ENCODE measurements at regions not wholly inside any gene's neighbourhood (a gene's known extent, or its start where the extent isn't known, plus 50 kb on each side); places are given as distances from the start of the nearest gene placed in this dataset.

GRCh38 chr2:58553522-58553921 is 312.4 kb upstream of the FANCL start:
- WGBS, 2 donors: 83 to 88% methylated on average over 1 of the region's 1 CpG
- no peak for DNase-seq
- H3K27me3 ChIP-seq: peaks cover 0 to 5% (median 0%) of the 10 kb centered on the region in 7 donors

DNA sequence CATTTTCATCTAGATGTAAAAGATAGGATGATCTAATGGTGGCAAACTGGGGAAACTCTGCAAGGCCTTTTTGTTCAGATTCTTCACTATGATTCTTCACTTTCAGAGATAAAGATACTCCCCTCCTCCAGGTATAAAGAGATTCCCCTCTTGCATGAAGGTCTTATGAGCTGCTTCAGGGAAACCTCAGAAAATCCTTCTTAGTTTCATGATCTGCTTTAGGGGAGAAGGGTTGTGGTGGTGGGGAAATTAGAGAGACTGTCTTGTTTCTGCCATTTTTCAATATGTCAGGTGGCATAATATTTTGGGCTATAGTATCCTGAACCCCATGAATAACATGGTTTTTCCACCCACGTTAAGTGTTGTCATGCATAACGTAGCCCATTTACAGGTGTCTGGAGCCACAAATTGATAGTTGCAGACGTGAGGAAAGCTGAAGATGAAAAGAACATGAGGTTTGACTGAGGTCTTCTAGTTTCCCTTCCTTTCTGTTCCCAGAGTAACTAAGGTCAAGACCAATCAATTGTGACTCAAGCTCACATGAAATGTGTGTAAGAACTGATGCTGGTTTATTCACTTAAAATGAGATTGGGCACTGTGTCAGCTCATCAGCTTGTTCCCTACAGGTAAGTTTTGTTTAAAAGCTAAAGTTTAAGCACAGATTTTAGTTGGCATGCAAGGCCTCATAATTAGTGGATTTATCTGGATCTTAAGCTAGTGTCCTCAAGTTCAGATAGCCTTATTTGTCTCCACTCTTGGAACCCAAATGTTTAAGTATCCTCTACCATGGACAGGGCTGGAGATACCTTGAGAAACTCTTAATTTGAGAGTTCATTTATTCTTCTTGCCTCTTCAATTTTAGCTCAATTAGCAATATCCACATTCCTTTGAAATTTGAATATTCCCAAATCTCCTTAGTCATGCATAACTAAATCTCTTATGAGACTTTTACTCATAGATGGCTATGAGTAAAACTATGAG is 304.5 kb upstream of the FANCL start:
- H3K4me3 ChIP-seq: no peak overlapping the region
- intact Hi-C loops (cut with DNase I): no loop called here
- DNase-seq: no peak
- TF ChIP-seq, protein P1, sequence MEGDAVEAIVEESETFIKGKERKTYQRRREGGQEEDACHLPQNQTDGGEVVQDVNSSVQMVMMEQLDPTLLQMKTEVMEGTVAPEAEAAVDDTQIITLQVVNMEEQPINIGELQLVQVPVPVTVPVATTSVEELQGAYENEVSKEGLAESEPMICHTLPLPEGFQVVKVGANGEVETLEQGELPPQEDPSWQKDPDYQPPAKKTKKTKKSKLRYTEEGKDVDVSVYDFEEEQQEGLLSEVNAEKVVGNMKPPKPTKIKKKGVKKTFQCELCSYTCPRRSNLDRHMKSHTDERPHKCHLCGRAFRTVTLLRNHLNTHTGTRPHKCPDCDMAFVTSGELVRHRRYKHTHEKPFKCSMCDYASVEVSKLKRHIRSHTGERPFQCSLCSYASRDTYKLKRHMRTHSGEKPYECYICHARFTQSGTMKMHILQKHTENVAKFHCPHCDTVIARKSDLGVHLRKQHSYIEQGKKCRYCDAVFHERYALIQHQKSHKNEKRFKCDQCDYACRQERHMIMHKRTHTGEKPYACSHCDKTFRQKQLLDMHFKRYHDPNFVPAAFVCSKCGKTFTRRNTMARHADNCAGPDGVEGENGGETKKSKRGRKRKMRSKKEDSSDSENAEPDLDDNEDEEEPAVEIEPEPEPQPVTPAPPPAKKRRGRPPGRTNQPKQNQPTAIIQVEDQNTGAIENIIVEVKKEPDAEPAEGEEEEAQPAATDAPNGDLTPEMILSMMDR (IDR thresholded peaks at IDR 0.05): no peak
- no peak for ATAC-seq
- no peaks in the 10 kb centered on the region for H3K36me3 ChIP-seq
- no peaks in the 10 kb centered on the region for H3K4me1 ChIP-seq
- WGBS, 2 donors: 89 to 91% methylated on average over 3 of the region's 3 CpGs
- no peak overlapping the region for H3K27ac ChIP-seq
- peaks cover 0 to 7% (median 0%) of the 10 kb centered on the region in 7 donors for H3K27me3 ChIP-seq
- no peaks in the 10 kb centered on the region for H3K9me3 ChIP-seq

More at GRCh38 chr2:58553522-58553921, 312.4 kb upstream of the FANCL start:
- TF ChIP-seq, protein P1 (IDR thresholded peaks at IDR 0.05): no peak
- Histone ChIP-seq H3K36me3 (no peaks in the 10 kb centered on the region), H3K9me3 (no peaks in the 10 kb centered on the region), H3K4me1 (no peaks in the 10 kb centered on the region), H3K4me3 (no peak overlapping the region), H3K27ac (no peak overlapping the region)
- intact Hi-C loops (cut with DNase I): no loop called here
- no peak for ATAC-seq

GRCh38 chr2:58543442-58543841 is 302.3 kb upstream of the FANCL start:
- DNase-seq: no peak
- Histone ChIP-seq H3K36me3 (no peaks in the 10 kb centered on the region), H3K27me3 (peaks cover 0 to 8% (median 2%) of the 10 kb centered on the region in 7 donors), H3K4me3 (no peak overlapping the region), H3K4me1 (no peaks in the 10 kb centered on the region), H3K27ac (no peak overlapping the region), H3K9me3 (no peaks in the 10 kb centered on the region)
- TF ChIP-seq, protein P1 (IDR thresholded peaks at IDR 0.05): no peak
- ATAC-seq: no peak
- WGBS, 2 donors: 63 to 78% methylated on average over 3 of the region's 3 CpGs
- intact Hi-C loops (cut with DNase I): no loop called here

- Histone ChIP-seq H3K36me3 (no peaks in the 10 kb centered on the region), H3K4me1 (no peaks in the 10 kb centered on the region), H3K27ac (no peak overlapping the region), H3K27me3 (peaks cover 0 to 8% (median 4%) of the 10 kb centered on the region in 7 donors), H3K4me3 (no peak overlapping the region), H3K9me3 (no peaks in the 10 kb centered on the region)
- TF ChIP-seq, protein P1 (IDR thresholded peaks at IDR 0.05): no peak
- intact Hi-C loops (cut with DNase I): no loop called here
- ATAC-seq (no peak), DNase-seq (no peak)
- WGBS, 2 donors: 59 to 73% methylated on average over 7 of the region's 7 CpGs
Measured at GRCh38 chr2:58541511-58541910, 300.4 kb upstream of the FANCL start.

Data from heart right ventricle (tissue), 16 donors.